ENCODE measurements at regions not wholly inside any gene's neighbourhood (a gene's known extent, or its start where the extent isn't known, plus 50 kb on each side); places are given as distances from the start of the nearest gene placed in this dataset.

DNA sequence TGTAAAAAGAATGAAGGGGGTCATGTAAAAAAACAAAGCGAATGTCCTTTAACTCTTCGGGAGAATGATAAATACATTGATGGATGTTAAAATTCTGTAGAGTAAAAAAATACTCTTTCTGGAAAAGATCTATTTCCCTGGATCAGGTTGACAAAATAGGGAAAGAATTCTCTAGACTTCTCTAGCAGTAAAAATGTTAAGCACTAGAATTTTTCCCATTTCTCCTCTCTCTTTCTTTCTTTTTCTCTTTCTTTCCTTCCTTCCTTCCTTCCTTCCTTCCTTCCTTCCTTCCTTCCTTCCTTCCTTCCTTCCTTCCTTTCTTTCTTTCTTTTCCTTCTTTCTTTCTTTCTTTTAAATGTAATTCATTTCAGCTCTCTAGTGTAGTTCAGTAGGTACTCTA, 552.5 kb downstream of the LRFN5 start:
- no peak for FAIRE-seq

DNA sequence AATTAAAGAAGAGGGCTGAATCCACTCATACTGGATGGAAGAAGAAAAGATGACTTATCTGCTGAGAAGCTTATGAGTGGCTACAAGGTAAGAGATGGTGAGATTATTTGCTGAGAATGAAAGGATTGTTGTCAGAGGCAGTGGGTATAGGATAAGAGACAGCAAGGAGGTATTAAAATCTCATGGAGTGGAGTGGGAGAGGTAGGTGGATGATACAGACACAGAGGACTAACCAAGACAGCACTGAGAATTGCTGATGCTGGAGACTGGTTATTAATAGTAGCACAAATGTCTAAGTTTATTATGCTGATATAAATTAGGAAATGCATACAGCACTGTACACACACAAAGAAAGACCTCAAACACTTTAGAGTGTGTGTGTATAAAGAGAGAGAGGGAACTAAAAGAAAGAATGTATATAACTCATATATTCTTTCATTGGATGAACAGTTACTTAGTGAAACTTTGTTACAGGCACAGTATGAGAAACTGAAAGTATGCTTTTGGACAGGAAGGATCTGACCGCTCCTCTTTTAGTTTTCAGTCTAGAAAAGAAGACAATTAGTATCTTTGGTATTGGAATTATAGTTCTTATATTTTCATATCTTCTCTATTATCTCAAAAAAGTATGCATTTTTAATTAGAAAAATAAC, 543.1 kb downstream of the LRFN5 start:
- no peak for FAIRE-seq

DNA sequence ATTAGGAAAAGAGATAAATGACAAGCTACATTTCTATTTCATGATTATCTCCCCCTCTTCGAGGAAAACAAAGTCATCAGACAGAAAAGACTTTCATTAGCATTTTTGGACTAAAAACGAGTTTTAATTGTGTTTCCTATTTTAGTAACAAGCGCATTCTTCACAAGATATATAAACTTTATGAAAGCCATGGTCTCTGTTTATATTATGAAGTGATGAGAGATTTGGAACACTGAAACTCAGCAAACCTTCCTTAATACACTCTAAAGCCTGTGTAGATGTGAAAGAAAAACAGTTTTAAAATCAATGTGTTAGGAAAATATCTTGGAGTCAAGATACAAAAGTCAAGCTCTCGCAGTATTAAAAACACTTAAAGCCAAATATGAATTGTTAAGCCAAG, 539.1 kb downstream of the LRFN5 start:
- FAIRE-seq, result no peak

DNA sequence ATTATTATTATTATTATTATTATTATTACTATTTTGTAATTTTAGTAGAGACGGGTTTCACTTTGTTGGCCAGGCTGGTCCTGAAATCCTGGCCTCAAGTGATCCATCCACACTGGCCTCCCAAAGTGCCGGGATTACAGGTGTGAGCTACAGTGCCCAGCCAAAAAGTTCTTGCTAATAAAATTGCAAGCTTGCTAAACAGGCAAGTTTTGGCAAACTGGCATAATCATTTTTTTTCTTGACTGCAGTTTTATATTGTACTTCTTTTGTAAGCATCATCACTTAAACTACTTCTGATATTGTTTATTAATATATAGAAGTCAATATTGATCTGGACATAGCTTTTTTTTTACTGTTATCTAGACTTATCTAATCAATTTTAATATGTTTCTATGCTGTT, 536.4 kb downstream of the LRFN5 start:
- FAIRE-seq, result no peak

DNA sequence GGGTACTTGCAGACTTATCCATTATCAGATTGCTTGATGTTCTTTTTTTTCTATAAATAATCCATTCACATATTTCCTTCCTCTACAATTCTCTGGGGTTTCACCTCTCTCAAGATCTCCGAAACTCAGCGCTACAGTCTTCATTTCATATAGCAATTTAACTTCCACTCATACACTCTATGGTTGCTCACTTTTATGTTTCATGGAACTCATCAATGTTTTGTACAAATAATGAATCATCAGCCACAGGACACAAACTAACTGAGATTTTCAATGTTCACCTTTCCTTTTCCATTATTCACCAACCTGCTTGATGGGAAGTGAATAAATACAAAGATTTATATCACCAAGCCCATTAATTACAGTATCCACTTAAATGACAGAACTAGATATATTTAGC, 534.7 kb downstream of the LRFN5 start:
- no peak for FAIRE-seq

DNA sequence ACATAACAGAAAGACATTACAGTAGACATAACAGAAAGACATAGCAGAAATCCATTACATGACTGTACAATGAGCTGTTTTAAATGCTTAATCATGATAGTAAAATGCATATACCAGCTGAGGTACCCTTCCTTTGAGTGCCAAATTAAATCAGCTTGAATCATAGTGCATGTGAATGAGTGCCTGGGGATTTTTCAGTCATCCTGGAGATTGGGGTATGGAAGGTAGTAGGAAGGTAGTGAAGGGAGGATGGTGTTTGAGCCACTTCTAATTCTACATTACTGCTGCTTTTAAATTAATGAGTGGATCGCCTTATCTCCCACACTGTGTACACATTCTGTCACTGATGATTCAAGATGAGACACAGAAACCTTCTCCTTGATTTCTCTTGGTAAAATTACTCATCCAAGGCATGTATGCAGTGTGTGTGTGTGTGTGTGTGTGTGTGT, 534.2 kb downstream of the LRFN5 start:
- FAIRE-seq, result no peak

GRCh38 chr14:42140001-42140400, 533.3 kb downstream of the LRFN5 start:
- no peak for FAIRE-seq

DNA sequence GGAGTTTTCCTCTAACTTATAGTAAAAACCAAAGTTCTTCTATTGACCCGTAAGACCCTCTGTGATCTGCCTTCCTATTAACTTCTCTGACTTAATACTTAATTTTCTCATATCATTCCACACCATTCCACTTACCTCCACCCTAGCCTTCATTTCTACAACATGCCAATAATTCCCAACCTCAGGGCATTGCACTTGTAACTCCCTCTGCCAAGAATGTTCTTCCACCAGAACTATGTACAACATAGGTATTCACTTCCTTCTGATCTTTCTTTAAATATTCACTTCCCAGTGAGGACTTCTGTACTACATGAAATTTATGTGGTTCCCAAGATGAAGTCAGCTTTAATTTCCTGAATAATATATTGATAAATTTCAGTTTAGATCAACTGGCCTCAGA, 531.7 kb downstream of the LRFN5 start:
- no peak for FAIRE-seq

GRCh38 chr14:42130815-42131214, 524.1 kb downstream of the LRFN5 start:
- FAIRE-seq, result no peak

DNA sequence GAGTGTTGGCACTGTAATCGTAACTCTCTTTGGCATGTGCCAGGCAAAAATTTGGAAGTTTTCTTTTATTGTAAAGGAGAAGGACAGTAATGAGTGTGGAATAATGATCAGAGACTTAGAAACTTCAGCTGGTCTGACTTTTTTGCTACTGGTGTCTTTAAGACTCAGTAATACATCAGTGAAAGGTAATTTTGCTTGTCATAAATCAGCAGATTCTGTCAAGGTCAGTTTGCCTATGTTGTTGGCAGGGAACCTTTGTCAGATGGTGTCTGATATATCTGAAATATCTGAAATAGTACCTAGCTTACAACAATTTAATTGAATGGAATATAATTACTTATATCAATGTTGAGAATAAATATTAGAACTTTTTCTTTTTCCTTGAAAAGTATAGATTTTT, 516.9 kb downstream of the LRFN5 start:
- no peak for FAIRE-seq

GRCh38 chr14:42113358-42114069, 506.8 kb downstream of the LRFN5 start:
- no peak for FAIRE-seq

DNA sequence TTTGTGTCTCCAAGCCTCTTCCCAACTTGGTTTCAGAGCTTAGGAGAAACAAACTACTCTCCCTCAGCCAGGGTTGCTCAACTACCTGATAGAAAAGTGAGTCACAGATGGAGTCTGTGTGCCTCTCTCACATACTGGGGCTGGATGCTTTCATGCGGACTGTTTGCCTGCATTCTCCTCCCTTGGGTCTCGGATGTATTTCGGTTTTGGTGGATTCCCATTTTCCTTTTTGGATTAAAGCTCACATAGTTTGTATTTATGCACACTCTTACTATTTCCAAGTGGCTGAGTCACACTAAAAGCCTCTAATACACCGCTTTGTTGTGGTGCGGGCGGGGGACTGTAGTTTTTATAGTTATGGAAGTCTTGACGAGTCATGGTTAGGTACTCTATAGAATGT, 505.4 kb downstream of the LRFN5 start:
- FAIRE-seq, result no peak

GRCh38 chr14:42111355-42111754, 504.7 kb downstream of the LRFN5 start:
- FAIRE-seq, result no peak

GRCh38 chr14:42110167-42110566, 503.5 kb downstream of the LRFN5 start:
- no peak for FAIRE-seq

- FAIRE-seq, result no peak
Observed at GRCh38 chr14:42095155-42095554, 488.5 kb downstream of the LRFN5 start.

DNA sequence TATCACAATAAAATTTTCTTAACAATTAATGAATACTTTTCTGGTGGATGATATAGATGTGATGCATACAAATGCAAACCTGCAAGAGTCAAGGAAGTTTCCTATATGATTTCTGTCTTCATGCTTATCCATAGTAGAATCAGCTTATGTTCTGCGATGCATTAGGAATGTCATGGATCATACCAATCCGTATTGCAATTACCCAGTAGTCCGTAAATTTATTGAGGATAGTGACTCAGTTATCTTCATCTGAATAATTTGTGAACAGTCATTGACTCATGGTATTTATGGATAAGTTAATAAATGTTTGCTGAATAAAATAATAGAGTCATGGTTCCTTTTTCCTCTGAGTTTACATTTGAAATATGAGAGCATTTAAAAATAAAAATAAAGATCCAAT, 483.4 kb downstream of the LRFN5 start:
- no peak for FAIRE-seq

DNA sequence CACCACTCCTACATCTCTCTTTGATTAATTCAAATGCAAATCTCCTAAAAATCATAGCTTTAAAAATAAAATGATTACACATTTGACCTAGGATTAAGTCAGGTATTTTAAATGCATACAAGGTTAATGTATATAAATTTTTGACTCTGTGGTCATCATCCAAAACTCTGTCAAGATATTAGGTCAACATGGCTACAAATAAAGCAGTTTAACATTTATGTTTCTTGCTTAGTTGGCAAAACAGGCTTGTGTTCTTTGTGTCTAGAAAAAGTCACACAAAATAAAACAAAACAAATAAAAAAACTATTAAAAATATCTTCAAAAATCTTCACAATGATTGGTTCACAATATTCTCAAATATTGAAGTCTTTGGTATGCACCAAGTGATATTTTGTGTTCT, 473.2 kb downstream of the LRFN5 start:
- no peak for FAIRE-seq

GRCh38 chr14:42078345-42078744, 471.7 kb downstream of the LRFN5 start:
- no peak for FAIRE-seq

GRCh38 chr14:42070031-42070430, 463.4 kb downstream of the LRFN5 start:
- no peak for FAIRE-seq

GRCh38 chr14:42057111-42057510, 450.4 kb downstream of the LRFN5 start:
- FAIRE-seq, result no peak

GRCh38 chr14:42047421-42048055, 440.9 kb downstream of the LRFN5 start:
- FAIRE-seq, result no peak

DNA sequence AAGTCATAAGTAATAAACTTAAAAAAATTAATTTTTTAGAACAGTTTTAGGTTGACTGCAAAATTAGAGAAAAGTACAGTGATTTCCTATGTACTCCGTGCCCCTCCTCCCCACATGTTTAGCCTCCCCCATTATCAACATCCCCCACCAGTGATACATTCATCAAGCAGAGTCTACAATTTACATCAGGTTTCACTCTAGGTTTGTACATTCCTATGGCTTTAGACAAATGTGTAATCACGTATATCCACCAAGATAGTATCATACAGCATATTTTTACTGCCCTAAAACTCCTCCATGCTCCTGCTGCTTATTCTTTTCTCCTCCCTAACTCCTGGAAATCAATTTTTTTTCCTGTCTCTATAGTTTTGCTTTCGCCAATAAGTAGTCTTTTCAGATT, 438.7 kb downstream of the LRFN5 start:
- FAIRE-seq, result no peak

GRCh38 chr14:42028607-42029006, 421.9 kb downstream of the LRFN5 start:
- FAIRE-seq, result no peak

DNA sequence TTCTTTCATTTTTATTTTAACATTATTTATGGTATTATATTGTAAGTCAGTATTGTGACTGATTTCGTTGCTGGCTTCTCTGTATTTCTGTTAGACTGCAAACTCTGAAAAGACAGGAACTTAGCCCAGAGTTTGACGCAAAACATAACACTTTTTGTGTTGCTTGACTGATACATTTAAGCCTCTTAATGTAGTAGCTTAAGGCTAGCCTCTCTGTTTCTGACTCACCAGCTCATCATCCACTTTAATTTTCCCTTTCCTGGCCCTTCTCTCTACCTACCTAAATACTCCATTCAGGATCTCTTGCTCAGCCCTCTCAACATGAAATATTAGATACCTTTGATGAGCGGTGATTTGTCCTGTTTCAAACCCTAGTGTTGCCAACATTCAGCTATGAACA, 420.6 kb downstream of the LRFN5 start:
- FAIRE-seq, result no peak

Measured in islet of Langerhans (tissue), 1 donor.